HEK293 (cell line): ENCODE measurements at regions not wholly inside any gene's neighbourhood (a gene's known extent, or its start where the extent isn't known, plus 50 kb on each side); places are given as distances from the start of the nearest gene placed in this dataset.

ENCODE experiments used
- GLI4 ChIP-seq: fragments of 450-650 bp; formaldehyde crosslinking; IDR thresholded peaks from 2 replicates; pipeline ENCODE4 v1.5.1; 2016; ENCODE audit warnings: missing biosample characterization, missing genetic modification characterization
- PRDM1 ChIP-seq: fragments of 450-650 bp; formaldehyde crosslinking; IDR thresholded peaks from 2 replicates; pipeline ENCODE4; 2016; ENCODE audit warnings: missing biosample characterization, missing genetic modification characterization
- REST ChIP-seq: fragments of 450-650 bp; formaldehyde crosslinking; IDR thresholded peaks from 2 replicates; pipeline ENCODE4 v1.5.1; 2016; ENCODE audit warnings: missing biosample characterization, missing genetic modification characterization
- ZNF274 ChIP-seq, 2 experiments: fragments of 200-500 bp in 1 of 2; fragments of 450-650 bp in 1 of 2; sonication (Bioruptor generic) in 1 of 2; formaldehyde crosslinking in 1 of 2; IDR thresholded peaks; 2 replicates each; pipeline versions ENCODE4 v1.5.1 to v1.6.1; 2014 to 2016; ENCODE audit warnings: borderline replicate concordance in 1 of 2, inconsistent platforms in 1 of 2, low read length in 1 of 2, missing biosample characterization in 1 of 2, missing genetic modification characterization in 1 of 2
- ZNF704 ChIP-seq: fragments of 450-650 bp; formaldehyde crosslinking; IDR thresholded peaks from 2 replicates; pipeline ENCODE4 v1.5.1; 2016; ENCODE audit warnings: missing biosample characterization, missing genetic modification characterization
- ZNF76 ChIP-seq: fragments of 450-650 bp; formaldehyde crosslinking; IDR thresholded peaks from 2 replicates; pipeline ENCODE4; 2016; ENCODE audit warnings: low read depth, missing biosample characterization, missing genetic modification characterization, borderline replicate concordance

- TF ChIP-seq GLI4 (no peak), ZNF704 (tag by site-specific recombination) (no peak), ZNF76 (tag by site-specific recombination) (no peak), PRDM1 (tag by site-specific recombination) (no peak), ZNF274 (IDR thresholded peaks at IDR 0.05; ENCODE audit: low read length) (no peak), ZNF274 (tag by site-specific recombination; IDR thresholded peaks at IDR 0.05; ENCODE audit: borderline replicate concordance) (no peak), REST (tag by site-specific recombination) (no peak)
These were observed 68.1 kb upstream of the BLTP1 start for GRCh38 chr4:122083989-122084388.
